Adrenal gland (tissue), 9 donors: ENCODE measurements at regions not wholly inside any gene's neighbourhood (a gene's known extent, or its start where the extent isn't known, plus 50 kb on each side); places are given as distances from the start of the nearest gene placed in this dataset.

Experiments
- DNase-seq, 7 donors: peaks; one replicate each; pipeline ENCODE4 v3.0.0-alpha.2; 2019 to 2020
- H3K27ac ChIP-seq, 5 donors: fragments of 200-600 bp; sonication (generic) in 4 of 5; 1 replicate in 3 of 5; 2 replicates in 2 of 5; pipeline versions ENCODE4 v1.5.1 to v1.8.0; 2016 to 2020; ENCODE audit warnings: mild to moderate bottlenecking in 1 of 5
- H3K27me3 ChIP-seq: fragments of 200-600 bp; 2 replicates; pipeline ENCODE4 v1.8.0; 2021
- H3K36me3 ChIP-seq, 2 donors: fragments of 200-600 bp; replicated peaks in 1 of 2; 1 replicate in 1 of 2; 2 replicates in 1 of 2; pipeline versions ENCODE4 v1.5.1 to v1.8.0; 2018 to 2022
- H3K4me1 ChIP-seq, 2 donors: fragments of 200-600 bp; replicated peaks in 1 of 2; 1 replicate in 1 of 2; 2 replicates in 1 of 2; pipeline versions ENCODE4 v1.5.1 to v1.8.0; 2018 to 2021
- H3K4me3 ChIP-seq, 4 donors: fragments of 200-600 bp; sonication (generic) in 3 of 4; one replicate each; pipeline ENCODE4 v1.5.1; 2016 to 2018
- H3K9me3 ChIP-seq, 3 donors: fragments of 200-600 bp; sonication (generic) in 1 of 3; replicated peaks in 1 of 3; 1 replicate in 2 of 3; 2 replicates in 1 of 3; pipeline versions ENCODE4 v1.5.1 to v1.8.0; 2016 to 2021
- CTCF ChIP-seq, 6 experiments: fragments of 450-650 bp in 4 of 6; fragments of 200-600 bp in 2 of 6; sonication (generic) in 1 of 6; IDR thresholded peaks; 1 replicate in 5 of 6; 2 replicates in 1 of 6; pipeline versions ENCODE4 v1.5.1 to v1.8.0; 2016 to 2021; ENCODE audit warnings: antibody characterized with exemption in 6 of 6, mild to moderate bottlenecking in 2 of 6, moderate library complexity in 1 of 6
- POLR2A ChIP-seq, 2 donors: fragments of 450-650 bp; IDR thresholded peaks; one replicate each; pipeline ENCODE4 v1.6.1; 2017; ENCODE audit warnings: antibody characterized with exemption in 2 of 2, mild to moderate bottlenecking in 2 of 2, moderate library complexity in 1 of 2
- WGBS, 4 donors: extraction: QIAGEN DNeasy Blood & Tissue Kit in 2 of 4; methylation state at CpG; one replicate each; pipeline versions ENCODE4 v1.1.5 to v1.1.7; 2013 to 2017; 5-methylcytosine and 5-hydroxymethylcytosine counted together
- intact Hi-C, 2 donors: fragments of 100-400 bp; cut with DNase I; formaldehyde crosslinking; loops; one replicate each; pipeline versions ENCODE4 v1.14.1 to v1.15.0; 2022 to 2023
- donor health status: healthy with polysubstance abuse.
- donor health status: Bipolar disorder and iron deficiency.
- donor health status: DM: yes; HTN: yes; CAD: no.
- donor health status: DM: no; HTN: no; CAD: no.
- donor health status: DM: no; HTN: no; CAD: no.

- Histone ChIP-seq H3K36me3 (no peaks in the 10 kb centered on the region), H3K9me3 (no peaks in the 10 kb centered on the region), H3K4me1 (no peaks in the 10 kb centered on the region), H3K27ac (no peak overlapping the region), H3K4me3 (no peak overlapping the region), H3K27me3 (no peaks in the 10 kb centered on the region)
- 49 to 92% (median 68%) methylated on average over 2 of the region's 2 CpGs for WGBS, 4 donors
- TF ChIP-seq POLR2A (IDR thresholded peaks at IDR 0.05) (no peak), CTCF (IDR thresholded peaks at IDR 0.05) (no peak)
- intact Hi-C loops: no loop called here
- no peak for DNase-seq
These were observed 110.0 kb upstream of the ETAA1 start for GRCh38 chr2:67286981-67287759.

- Histone ChIP-seq H3K27me3 (no peaks in the 10 kb centered on the region), H3K36me3 (no peaks in the 10 kb centered on the region), H3K4me1 (no peaks in the 10 kb centered on the region), H3K4me3 (no peak overlapping the region), H3K27ac (no peak overlapping the region), H3K9me3 (no peaks in the 10 kb centered on the region)
- 84 to 92% (median 86%) methylated on average over 2 of the region's 2 CpGs for WGBS, 4 donors
- no peak for DNase-seq
- intact Hi-C loops: no loop called here
- TF ChIP-seq CTCF (IDR thresholded peaks at IDR 0.05) (no peak), POLR2A (IDR thresholded peaks at IDR 0.05) (no peak)
These were observed 107.9 kb upstream of the ETAA1 start for GRCh38 chr2:67289271-67289670.

- no peaks in the 10 kb centered on the region for H3K36me3 ChIP-seq
- no peak for DNase-seq
- no peak for TF ChIP-seq POLR2A (IDR thresholded peaks at IDR 0.05)
- no peak for TF ChIP-seq CTCF (IDR thresholded peaks at IDR 0.05)
- no peaks in the 10 kb centered on the region for H3K4me1 ChIP-seq
- H3K27ac ChIP-seq: no peak overlapping the region
- intact Hi-C loops: no loop called here
- H3K27me3 ChIP-seq: no peaks in the 10 kb centered on the region
- no peaks in the 10 kb centered on the region for H3K9me3 ChIP-seq
- 62 to 81% (median 79%) methylated on average over 1 of the region's 1 CpG for WGBS, 4 donors
- H3K4me3 ChIP-seq: no peak overlapping the region
These were observed 107.2 kb upstream of the ETAA1 start for GRCh38 chr2:67289921-67290371.

- Histone ChIP-seq H3K9me3 (no peaks in the 10 kb centered on the region), H3K4me3 (no peak overlapping the region), H3K36me3 (no peaks in the 10 kb centered on the region), H3K27me3 (no peaks in the 10 kb centered on the region), H3K4me1 (no peaks in the 10 kb centered on the region), H3K27ac (no peak overlapping the region)
- no peak for TF ChIP-seq CTCF (IDR thresholded peaks at IDR 0.05)
- no peak for TF ChIP-seq POLR2A (IDR thresholded peaks at IDR 0.05)
- 80 to 87% (median 82%) methylated on average over 6 of the region's 6 CpGs for WGBS, 4 donors
- intact Hi-C loops: no loop called here
- no peak for DNase-seq
These were observed 106.5 kb upstream of the ETAA1 start for GRCh38 chr2:67290451-67291290.
